Kidney capillary endothelial cell (primary cell): ENCODE measurements at regions not wholly inside any gene's neighbourhood (a gene's known extent, or its start where the extent isn't known, plus 50 kb on each side); places are given as distances from the start of the nearest gene placed in this dataset.
"Not testable (repeated sequence)": the region's sequence is repeated elsewhere in the genome, so short reads cannot be mapped to it uniquely, and the experiment has no call there.

Experiments
- DNase-seq: peaks from one replicate; pipeline ENCODE4 v3.0.0-alpha.2; 2018; ENCODE audit warnings: low spot score

DNA sequence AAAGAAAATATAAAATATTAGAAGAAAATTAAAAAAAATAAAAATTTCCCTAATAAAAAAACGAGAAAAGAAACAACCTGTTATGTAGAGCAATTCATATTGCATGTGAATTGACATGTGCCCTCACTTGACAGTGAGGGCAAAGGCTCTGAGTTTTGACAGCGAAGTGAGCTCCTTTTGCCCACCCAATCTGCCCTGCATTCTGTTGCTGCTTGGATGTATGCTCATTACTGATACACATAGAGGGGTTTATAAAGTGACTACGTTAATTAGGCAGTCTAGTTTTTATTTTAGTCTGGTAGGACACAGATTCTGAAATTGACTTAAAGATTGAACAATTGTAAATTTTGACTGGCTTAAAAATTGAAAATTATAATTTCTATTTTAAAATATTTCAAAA, 949.4 kb downstream of the TLE4 start:
- no peak for DNase-seq

DNA sequence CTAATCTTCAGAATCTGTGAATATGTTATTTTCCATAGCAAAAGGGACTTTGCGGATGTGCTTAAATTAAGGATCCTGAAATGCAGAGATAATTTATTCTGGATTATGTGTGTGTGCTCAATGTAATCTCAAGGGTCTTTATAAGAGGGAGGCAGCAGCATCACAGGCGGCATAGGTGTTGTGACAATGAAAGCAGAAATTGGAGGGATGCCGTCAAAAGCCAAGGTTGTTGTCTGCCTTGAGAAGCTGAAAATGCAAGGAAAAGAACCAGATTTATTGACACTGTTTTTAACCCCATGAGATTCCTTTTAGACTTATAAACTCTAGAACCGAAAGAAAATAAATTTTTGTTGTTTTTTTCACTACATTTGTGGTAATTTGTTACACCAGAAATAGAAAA, 948.5 kb downstream of the TLE4 start:
- no peak for DNase-seq

DNA sequence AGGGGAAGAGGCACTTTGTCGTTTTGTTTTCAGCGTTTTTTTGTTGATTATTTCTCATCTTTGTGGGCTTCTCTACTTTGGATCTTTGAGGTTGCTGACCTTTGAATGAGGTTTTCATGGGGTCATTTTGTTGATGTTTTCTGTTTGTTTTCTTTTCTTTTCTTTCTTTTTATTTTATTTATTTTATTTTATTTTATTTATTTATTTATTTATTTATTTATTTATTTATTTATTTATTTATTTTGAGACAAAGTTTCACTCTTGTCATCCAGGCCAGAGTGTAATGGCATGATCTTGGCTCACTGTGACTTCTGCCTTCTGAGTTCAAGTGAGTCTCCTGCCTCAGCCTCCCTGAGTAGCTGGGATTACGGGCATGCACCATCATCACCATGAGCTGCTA, 946.7 kb downstream of the TLE4 start:
- DNase-seq: no peak

DNA sequence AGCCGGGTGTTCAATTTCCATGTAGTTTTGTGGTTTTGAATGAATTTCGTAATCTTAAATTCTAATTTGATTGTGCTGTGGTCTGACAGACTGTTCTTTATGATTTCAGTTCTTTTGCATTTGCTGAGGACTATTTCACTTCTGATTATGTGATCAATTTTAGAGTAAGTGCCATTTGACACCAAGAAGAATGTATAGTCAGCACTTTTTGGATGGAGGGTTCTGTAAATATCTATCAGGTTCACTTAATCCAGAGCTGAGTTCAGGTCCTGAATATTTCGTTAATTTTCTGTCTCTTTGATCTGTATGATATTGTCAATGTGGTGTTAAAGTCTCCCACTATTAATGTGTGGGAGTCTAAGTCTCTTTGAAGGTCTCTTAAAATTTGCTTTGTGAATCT, 944.9 kb downstream of the TLE4 start:
- no peak for DNase-seq

DNA sequence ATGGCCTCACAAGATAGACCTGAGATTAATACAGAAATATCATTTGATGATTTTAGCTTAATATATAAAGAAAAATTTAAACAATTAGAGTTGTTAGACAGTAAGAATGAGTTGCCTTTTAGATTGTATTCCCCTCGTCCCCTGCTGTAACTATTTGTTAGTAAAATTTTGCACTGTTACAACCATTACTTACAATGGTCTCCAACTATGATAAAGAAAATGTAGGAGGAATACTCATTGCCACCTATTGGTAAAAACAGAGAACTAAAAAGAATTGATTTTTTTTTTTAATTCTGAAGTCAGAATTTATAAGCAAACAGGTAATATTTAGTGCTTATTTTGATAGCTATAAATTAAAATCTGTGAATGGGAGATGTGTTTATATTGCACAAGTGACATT, 937.6 kb downstream of the TLE4 start:
- DNase-seq: no peak

DNA sequence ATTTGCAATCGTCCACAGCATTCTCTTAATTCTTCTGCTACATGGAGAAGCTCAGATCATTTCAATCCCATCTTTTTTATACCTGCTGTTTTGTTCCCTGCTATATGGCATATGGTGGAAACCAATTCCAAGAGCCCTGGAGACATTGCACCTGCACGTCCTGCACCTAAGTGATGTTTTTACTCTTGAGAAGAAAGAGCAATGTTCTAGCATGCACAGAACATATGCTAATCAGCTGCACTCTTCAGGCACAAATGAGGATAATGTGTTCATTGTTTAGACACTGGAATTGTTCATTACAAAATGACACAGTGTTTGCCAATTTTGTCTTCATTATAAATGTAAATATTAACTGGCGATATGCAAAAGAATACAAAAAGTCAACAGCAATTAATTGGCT, 935.8 kb downstream of the TLE4 start:
- DNase-seq: no peak

DNA sequence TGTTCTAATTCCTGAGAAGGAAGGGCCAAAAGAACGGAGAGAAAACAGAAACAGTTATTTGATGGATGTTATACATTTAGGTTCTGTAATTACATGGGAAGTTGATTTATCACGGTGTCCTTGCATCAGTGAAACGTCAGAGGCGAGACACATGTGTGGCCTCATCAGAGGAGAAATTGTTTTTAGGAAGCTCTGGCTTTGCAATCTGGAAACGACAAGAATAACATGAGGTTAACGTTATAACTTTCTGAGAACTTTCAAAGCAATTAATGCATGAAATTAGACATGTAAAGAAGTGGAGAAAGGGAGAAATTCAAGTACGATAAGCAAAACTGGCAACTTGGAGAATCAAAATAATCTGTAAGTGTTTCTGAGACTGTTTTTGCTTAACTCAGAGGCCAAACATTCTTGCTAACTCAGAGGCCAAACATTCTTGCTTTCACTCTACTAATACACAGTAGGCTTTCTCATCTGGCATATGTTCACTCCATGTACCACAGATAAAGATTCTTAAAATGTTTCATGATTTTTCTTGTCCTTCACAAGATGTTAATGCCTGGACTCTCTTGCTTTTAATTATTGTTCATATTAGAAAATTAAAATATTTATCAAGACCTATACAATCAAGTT, 933.0 kb downstream of the TLE4 start:
- no peak for DNase-seq

DNA sequence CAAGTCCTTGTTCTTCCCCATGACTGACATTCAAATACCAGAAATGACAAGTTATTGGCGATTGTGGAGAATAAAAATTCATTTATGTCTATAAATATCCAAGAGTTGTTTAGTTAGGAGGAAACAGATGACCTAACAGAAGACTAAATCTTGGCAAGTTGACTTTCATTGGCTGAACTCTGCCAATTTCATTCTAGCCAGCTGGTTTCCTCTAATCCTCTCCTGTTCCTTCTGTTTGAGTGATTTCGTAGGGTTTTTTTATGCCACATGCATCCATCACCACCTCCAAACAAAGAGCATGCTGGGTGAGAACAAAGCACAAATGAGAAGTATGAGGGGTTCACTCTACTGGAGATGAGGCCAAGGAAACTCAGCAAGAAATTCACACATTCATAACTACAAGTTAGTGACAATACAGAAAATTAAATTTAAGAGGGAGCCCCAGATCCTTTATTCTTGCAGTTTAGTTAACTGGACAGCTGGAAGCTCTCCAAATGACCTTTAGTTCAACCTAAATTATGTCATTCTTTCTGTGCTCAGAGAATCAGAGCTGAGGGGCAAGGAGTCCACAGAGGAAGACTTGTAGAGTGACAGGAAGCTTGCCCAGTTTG, 932.0 kb downstream of the TLE4 start:
- DNase-seq: no peak

DNA sequence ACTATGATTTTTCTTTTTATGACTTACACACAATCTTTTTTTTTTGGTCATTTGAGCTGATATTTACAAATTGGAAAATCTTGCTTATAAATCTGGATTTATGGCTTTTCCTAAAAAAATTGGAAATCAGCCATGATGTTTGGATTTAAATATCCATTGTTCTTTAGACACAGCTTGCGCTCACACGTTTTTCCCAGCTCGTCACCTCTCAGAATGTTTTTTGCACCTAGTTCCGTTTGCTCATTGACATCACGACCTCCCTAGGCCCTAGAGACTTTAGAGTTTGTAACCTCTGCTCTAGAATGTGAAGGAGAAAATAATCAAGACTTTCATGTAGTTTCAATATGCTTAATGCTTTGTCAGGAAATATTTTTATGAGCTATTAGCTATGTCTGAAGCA, 930.5 kb downstream of the TLE4 start:
- no peak for DNase-seq

DNA sequence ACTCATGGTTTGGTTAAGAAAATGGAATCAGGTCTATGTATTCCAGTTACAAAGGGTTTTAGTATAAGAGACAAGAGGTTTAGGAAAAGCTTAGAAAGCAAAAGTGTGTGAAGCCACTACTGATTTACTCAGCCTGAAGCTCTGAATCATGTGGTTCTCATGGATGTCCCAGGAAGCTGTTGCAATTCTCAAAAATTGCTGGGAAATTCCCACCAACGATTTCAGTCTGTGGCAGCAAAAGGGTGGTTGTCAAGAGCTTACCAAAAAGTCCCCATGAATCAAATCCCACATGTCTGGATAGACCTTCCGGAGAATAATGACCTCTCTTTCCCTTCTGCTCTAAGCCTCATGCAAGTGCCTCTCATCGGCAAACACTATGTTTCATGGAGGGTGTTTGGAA, 929.9 kb downstream of the TLE4 start:
- no peak for DNase-seq

DNA sequence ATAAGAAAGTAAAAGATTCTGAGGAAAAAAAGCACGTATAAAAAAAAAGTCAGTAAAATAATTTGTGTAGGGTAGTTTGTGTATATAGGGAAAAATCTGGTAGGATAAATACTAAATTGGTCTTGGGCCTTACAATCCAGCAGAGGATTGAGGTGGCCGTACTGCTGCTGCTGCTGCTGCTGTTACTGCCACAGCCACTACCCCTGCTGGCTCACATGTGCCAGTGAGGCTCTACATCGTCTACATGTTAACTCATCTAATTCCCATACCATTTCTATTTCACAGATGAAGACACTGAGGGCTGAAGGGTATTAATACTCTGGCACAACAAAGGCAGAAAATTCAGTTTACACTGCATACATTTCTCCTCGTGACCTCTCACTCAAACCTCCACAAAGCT, 928.5 kb downstream of the TLE4 start:
- DNase-seq: no peak

DNA sequence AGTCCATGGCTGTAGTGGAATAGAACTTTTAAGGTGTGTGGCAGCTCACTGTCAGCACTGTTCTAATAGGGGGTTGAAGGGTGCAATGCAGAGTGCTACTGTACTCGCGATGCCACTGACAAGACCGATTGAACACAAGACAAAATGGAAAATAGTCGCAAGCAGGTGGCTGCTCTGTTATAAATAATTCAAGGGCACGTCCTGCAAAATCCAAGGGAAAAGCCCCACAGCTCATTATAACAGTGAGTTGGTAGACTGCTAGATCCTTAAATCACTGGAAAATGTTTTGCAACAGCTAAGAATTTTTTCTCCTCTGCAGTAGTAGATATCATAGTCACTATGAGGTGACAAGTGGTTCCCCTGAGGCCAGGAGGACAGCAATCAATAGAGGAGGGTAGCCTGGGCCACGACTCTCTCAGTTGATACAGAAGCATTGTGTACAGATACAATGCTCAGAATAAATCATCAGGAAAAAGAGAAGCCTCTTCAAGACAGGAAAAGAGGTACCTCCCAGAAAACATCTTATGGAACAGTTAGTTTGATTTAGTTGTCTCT, 926.3 kb downstream of the TLE4 start:
- DNase-seq: no peak

DNA sequence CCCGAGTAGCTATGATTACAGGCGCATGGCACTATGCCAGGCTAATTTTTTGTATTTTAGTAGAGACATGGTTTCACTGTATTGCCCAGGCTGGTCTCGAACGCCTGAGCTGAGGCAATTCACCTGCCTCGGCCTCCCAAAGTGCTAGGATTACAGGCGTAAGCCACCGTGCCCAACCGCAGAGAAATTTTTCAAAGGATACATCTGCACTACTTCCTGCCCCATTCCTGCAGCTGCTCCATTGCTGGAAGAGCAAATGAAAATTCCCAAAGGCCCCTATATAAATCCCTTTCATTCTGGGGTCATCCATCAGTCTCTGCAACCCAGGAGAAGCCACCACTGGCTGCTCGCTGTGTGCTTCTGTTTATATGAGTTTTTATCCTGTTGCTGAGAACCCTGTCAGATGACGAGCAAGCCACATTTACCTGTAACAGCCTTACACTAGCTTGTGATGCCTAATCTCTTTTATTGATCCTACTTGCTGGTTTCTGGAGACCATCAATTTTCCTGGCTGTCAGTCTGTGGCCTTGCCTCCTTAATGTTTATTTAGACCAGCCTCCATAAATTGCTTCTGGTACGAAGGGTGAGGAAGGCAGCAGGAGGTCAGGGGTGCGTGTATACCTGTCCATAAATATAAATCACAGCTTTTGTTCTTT, 925.3 kb downstream of the TLE4 start:
- DNase-seq: no peak

DNA sequence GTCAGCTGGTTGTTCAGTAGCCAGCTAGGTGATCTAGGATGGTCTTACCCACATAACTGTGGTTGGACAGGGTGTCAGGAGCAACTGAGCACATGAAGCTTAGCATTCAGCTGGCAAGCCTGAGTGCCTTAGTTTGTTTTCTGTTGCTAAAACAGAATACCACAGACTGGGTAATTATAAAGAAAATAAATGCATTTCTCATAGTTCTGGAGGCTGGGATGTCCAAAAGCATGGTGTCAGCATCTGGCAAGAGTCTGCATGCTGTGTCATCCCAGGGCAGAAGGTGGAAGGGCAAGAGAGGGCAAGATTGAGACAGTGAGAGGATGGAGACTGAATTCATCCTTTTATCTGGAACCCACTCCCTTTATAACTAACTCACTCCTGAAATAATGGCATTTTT, 921.5 kb downstream of the TLE4 start:
- no peak for DNase-seq

DNA sequence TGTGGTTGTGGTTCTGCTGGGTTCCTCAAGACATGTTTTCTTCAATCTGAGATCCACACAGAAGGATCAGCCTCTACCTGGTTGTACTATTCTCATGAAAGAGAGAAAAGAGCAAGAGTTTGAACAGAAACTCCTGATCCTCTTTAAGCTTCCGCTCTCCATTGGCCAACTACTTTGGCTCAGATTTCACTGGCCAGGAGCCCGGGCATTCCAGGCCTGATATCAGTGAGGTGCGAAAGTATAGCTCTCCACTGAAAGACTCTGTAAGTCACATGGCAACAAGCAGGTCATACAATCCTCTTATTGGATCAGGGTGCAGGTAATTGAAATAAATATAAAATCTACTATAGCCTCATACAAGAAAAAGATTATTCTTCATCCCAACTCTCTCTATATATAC, 920.5 kb downstream of the TLE4 start:
- no peak for DNase-seq

DNA sequence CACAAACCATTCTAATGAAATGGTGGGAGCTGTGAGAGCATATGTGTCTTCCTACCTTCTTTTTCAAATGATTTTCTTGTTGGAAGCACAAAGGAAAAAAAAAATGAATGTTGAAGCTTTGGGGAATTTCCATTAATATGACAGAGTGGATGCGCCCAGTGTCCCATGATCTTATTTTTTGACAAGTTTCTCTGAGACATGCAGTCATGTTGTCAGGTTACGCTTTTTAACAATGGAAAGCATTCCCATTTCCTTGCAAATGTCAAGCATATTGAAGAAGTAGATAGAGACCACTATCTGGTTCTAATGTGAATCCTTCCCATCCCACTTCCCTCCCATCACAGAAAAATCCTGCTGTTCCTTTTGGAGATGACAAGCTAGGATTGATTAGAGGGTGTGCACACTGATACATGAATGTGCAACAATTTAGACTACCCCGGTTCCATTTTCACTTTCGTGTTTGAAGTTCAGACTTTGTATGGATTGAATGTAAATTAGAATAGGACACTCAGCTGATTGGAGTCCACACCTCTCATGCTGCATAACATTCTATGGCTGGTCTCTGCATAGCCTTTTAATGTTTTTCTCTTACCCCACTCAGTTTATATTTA, 919.4 kb downstream of the TLE4 start:
- no peak for DNase-seq

DNA sequence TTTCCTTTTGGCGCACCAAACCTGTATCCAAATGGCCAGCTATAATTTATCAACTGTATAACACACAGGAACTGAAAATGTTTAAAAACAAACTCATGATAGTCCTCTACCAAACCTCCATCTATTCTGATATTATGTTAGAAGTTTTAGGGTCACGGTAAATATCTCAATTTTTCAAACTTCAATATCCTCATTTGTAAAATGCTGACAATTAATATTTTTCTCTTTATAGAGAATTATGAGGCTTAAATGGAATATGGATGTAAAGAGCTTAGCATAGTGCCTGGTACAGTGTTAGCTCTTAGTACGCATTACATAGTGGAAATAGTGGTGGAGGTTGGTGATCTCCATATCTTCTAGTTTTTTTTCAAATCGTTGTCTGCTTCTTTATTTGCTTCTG, 917.6 kb downstream of the TLE4 start:
- DNase-seq: no peak

DNA sequence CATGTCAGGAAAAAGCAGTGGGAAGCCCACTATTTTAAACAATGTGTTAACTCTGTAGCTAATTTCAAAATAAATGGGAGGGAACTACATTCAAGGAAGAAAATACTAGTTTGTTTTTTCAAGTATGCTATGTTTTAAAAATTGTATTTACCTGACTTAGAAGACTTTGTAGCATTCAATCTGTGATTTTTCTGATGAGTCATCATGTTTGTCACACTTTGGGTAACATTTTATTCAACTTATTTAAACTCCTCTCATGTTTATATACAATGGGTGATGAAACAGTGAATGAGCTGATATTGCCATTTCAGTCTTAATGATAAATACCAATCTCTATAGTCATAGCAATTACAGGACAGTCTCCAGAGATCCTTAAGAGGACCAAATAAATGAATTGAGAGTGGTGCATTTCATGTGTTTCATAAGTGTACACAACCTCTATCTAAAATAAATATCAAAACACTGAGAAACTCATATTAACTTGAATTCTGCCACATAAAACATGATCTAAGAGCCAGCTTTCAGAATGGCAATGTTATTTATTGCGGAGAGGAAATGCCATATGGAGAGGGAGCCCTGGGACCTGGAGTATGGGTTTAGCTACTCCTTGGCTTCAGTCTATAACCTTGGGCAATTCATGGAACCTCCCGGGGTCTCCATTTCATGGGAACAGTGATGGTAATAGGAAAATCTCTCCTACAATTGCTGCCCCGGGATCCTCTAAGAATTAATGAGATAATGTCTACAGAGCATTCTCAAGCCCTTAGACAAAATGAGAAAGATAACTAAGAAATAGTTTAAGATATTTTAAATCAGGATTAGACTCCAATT, 913.9 kb downstream of the TLE4 start:
- no peak for DNase-seq

DNA sequence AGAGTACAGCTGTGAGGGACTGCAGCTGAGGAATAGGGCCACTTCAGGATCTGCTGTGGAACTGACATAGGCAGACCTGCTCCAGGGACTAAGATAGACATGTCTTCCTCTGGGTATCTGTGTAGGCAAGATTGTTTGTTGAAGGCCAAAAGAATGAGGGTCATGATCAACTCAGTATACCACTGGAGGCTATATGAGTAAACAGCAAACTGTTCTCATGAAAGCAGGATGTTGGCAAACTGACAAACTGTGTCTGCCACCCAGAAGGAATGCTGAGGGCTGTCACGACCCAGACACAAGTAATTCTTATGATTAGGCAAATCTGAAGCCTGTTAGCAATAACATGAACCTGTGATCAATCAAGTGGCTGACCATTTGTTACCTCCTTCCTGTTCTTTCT, 910.5 kb downstream of the TLE4 start:
- not testable (repeated sequence) for DNase-seq

DNA sequence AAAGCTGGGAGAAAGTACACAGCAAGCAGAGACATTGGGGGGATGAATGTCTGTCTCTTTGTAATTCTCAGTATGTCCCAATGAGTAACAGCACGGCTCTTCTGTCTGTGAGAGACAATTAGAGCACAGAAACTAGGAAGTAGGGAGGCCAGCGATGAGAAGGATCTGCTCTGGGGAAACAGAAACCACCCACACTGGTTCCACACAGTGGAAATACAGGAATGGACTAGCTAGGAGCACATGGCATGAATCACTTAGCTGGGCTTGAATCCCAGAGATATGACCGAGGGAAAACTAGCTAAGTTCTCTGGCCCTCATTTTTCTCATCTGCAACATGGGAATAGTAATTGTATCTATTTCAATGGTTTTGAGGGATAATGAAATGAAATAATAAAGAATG, 895.9 kb downstream of the TLE4 start:
- no peak for DNase-seq

DNA sequence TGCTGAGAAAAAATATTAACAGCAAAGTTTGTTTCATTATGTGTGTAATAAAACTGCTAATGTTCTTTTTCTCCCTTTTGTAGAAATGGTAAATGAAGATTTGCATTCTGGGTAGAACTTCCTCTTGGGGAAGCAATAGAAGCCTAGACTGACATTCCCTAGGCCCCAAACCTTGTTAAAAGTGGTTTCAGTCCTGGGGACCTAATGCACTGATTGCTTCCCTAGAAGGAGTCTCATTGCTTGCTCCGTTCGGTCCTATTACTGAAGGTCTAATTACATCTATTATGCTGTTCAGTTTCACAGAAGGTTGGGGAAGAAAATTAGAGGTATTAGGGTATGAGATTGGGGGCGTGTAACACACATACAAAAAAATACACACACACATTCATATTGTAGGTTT, 893.8 kb downstream of the TLE4 start:
- no peak for DNase-seq

DNA sequence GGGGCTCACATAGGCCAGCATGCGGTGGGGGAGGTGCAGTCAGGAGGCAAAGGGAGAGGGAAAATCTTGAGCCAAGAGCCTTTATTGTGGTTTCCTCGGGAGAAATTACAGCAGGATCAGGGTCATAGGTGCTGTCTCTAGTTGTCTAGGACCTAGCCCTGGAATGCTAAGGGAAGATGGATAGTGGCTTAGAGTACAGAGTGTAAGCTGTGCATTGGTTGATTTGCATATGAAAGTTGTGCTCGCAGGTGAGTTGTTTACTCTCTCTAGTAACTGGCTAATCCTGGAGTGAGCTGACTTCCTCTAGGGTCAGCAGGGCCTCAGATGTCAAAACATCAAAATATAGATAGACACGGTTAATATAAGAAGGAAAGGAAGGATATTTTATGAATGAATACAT, 877.7 kb downstream of the TLE4 start:
- DNase-seq: no peak
